AG09319 (cell line): ENCODE measurements at regions not wholly inside any gene's neighbourhood (a gene's known extent, or its start where the extent isn't known, plus 50 kb on each side); places are given as distances from the start of the nearest gene placed in this dataset.

ENCODE experiments used
- DNase-seq: peaks from one replicate; pipeline ENCODE4 v3.0.0-alpha.2; 2010; ENCODE audit warnings: low read depth; ENCODE audit errors: extremely low read depth
- TF ChIP-seq, protein P1 (sequence below): IDR thresholded peaks from 2 replicates; pipeline ENCODE4 v1.5.1; 2011; ENCODE audit warnings: low read depth, mild to moderate bottlenecking, inconsistent platforms, low read length, moderate library complexity

DNA sequence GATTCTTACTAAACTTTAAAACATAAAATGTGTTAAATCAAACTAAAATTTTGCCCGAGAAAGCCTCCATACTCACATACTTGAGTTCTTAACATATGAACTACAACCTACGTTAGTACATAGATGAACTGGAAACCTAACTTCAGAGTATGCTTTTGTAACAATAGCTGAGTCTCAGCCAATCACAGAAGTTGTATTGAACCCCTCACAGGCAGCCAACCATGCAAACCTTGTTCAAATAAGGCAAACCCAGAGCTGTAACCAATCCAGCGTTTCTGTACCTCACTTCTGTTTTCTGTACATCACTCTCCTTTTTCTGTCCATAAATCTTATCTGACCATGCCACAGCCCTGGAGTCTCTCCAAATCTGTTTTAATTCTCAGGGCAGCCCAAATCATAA is 157.3 kb upstream of the COL1A2 start:
- no peak for DNase-seq
- TF ChIP-seq, protein P1, sequence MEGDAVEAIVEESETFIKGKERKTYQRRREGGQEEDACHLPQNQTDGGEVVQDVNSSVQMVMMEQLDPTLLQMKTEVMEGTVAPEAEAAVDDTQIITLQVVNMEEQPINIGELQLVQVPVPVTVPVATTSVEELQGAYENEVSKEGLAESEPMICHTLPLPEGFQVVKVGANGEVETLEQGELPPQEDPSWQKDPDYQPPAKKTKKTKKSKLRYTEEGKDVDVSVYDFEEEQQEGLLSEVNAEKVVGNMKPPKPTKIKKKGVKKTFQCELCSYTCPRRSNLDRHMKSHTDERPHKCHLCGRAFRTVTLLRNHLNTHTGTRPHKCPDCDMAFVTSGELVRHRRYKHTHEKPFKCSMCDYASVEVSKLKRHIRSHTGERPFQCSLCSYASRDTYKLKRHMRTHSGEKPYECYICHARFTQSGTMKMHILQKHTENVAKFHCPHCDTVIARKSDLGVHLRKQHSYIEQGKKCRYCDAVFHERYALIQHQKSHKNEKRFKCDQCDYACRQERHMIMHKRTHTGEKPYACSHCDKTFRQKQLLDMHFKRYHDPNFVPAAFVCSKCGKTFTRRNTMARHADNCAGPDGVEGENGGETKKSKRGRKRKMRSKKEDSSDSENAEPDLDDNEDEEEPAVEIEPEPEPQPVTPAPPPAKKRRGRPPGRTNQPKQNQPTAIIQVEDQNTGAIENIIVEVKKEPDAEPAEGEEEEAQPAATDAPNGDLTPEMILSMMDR: no peak

DNA sequence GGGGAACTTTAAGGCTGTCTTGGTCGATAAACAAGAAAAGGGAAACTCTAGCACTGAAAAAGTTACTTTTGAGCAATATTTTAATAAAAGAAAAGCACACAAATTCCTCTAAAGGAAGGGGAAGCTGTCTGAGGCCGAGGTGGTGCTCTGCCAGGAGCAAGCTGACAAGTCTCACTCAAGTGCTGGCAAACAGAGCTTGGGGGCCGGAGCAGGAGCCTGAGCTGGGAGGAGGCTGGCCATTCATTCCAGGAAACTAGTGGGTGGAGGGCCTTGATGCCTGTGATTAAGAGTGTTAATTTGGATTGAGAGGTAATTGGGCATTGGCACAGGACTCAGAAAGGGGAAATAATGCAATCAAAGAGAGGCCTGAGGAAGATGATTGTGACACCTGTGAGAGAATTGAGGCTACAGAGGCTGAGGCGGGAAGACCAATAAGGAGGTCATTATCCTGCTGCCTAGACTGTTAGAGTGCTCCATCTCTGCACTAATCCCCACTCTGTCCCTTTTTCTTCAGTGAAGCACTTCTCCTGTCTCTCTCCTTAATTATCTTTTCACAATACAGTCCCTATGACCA is 154.9 kb upstream of the COL1A2 start:
- TF ChIP-seq, protein P1: no peak

DNA sequence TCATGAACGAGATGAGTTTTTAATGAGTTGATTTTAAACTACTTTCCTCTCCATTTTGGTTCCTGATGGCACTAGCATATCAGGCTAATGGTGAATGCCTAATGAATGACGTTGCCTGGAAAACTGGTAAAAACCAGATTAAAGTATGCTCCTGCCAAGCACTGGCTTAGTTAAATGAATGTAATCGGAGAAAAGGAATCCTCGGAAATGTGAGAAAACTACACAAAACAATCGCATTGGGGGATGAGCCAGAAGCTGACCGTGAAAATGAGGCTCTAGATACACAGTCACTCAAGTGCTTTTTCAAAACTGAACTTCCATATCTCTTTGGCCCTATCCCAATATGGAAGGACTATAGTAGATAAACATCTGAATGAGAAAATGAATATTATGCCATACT is 153.8 kb upstream of the COL1A2 start:
- TF ChIP-seq, protein P1: no peak

More for the DNA sequence above, 154.9 kb upstream of the COL1A2 start:
- no peak for DNase-seq

DNA sequence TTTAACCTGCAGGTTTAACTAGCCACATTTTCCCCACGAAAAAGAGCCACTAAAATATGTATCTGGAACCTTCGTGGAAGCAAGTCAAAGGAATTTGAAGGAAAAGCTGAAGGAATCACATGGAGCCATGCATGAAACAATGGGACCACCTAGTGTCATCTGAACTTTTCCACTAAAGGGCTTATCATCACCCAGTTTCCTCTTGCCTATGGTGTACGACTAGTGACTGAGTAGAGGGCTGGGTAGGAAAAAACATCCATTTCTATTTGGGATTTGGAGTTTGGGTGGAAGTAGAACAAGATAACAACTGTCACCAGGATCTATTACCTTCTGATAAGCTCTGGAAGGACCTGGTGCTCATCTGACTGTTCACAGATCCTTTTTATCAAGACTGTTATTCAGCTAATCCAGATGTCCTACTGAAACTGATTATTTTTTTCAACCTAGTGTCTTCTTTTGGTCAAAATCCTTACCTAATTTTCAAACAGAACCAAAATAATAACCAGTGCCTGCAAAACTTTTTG is 153.2 kb upstream of the COL1A2 start:
- no peak for DNase-seq
- TF ChIP-seq, protein P1: no peak

More for the DNA sequence above, 153.8 kb upstream of the COL1A2 start:
- DNase-seq: no peak

GRCh38 chr7:94243066-94243711 is 151.5 kb upstream of the COL1A2 start:
- TF ChIP-seq, protein P1: no peak
- no peak for DNase-seq

DNA sequence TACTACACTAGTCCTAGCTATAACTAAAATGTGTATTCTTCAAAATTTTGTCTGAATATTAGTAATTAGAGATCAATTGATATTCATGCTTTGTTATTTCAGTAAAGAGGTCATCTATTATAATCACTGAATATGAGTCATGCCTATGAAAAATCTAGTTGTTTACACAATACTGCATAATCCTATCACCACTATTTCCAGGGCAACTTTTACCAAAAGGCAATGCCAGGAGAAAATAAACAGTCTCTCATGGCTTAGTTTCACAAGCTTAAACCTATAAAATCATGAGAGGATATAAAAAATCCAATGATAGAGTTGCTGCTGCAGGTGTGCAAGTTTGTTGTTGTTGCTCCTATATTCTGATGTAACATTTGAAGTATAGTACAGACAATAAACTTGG is 149.9 kb upstream of the COL1A2 start:
- TF ChIP-seq, protein P1: no peak
- no peak for DNase-seq

DNA sequence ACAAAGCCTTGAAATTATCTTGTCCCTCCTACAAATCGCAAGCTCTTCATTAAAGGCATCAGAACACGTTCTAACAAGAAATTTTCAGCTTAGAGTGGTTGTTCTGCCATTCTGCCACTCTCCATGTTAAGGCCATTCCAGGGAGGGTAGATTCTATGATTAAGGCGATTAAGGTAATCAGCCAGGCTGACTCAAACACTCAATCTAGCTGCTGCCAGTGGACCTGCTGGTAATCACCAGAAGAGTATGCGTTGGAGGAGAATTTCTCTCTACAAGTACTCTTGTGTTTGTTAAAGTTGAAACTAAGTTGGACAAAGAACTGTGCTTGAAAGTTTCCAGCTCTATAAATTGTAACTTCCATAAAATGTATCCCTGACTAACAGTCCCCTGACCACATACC is 149.2 kb upstream of the COL1A2 start:
- no peak for DNase-seq

More for the DNA sequence above, 149.2 kb upstream of the COL1A2 start:
- TF ChIP-seq, protein P1: no peak
